Activated CD8-positive, alpha-beta memory T cell treated with anti-CD3 and anti-CD28 coated beads for 1 hour (primary cell): ENCODE measurements at regions not wholly inside any gene's neighbourhood (a gene's known extent, or its start where the extent isn't known, plus 50 kb on each side); places are given as distances from the start of the nearest gene placed in this dataset.
"Not testable (repeated sequence)": the region's sequence is repeated elsewhere in the genome, so short reads cannot be mapped to it uniquely, and the experiment has no call there.

Experiments
- DNase-seq, 2 donors: peaks; one replicate each; pipeline ENCODE4 v3.0.0-alpha.2; 2020; ENCODE audit warnings: low read depth in 1 of 2; ENCODE audit errors: extremely low read depth in 1 of 2

- no peak for DNase-seq
Observed at GRCh38 chr1:82807563-82807962, 1006.8 kb downstream of the ADGRL2 start.

GRCh38 chr1:82806133-82806532, 1005.4 kb downstream of the ADGRL2 start:
- no peak for DNase-seq

- no peak for DNase-seq
Observed at GRCh38 chr1:82801176-82801575, 1000.4 kb downstream of the ADGRL2 start.

- no peak for DNase-seq
Observed at GRCh38 chr1:82800721-82801120, 1000.0 kb downstream of the ADGRL2 start.

- DNase-seq, result no peak
Observed at GRCh38 chr1:82799261-82799660, 998.5 kb downstream of the ADGRL2 start.

- no peak for DNase-seq
Observed at GRCh38 chr1:82795508-82796149, 994.9 kb downstream of the ADGRL2 start.

DNA sequence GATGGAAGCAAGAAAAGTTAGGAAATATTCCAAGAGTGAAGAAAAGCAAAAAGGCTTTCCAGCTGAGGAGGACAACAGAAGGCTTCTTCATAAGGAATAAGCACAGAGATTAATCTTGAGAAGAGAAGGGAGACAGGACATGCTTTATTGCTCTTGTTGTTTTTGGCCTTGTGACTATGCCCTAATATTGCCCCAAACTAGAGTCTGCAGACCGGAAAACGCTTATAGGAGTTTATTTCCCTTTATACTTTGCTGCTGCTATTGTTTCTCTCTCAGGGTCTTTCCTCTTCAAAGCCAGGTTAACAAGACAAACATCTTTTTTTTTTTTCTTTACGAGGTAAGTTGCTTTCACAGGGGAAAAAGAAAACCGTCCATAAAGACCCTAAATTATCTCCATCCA, 991.4 kb downstream of the ADGRL2 start:
- DNase-seq, result no peak

DNA sequence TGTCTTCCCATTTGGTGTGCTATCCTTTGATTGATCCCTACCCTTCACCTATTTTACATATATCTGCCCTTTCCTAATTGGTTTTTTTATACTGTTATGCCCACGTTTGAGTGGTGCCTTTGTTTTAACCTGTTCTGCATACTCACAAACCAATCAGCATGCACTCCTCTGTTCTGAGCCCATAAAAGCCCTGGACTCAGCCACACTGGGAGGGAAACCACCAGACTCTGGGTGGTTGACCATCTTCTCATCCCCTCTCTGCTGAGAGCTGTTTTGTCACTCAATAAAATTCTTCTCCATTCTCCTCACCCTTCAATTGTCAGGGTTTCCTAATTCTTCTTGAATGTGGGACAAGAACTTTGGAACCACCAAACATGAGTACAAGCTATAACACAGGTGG, 989.8 kb downstream of the ADGRL2 start:
- DNase-seq, result no peak

- no peak for DNase-seq
Observed at GRCh38 chr1:82788660-82789059, 987.9 kb downstream of the ADGRL2 start.

DNA sequence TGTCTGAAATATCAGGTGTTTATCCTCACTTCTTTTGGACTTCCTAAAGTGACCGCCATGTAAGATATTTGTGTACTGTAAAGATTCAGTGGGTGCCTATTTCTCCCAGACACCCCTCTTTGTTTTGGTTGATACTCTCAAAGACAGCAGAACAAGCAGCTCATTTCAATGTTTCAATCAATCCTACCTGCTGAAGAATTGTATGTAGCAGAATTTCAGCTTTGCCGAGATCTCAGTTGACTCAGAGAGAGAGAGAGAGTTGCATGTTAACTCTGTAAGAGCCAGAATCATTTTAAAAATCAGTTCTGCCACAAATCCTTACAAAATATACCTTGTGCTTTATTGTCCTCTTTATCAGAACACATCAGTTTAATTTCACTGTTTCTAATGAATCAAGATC, 987.3 kb downstream of the ADGRL2 start:
- DNase-seq, result no peak

DNA sequence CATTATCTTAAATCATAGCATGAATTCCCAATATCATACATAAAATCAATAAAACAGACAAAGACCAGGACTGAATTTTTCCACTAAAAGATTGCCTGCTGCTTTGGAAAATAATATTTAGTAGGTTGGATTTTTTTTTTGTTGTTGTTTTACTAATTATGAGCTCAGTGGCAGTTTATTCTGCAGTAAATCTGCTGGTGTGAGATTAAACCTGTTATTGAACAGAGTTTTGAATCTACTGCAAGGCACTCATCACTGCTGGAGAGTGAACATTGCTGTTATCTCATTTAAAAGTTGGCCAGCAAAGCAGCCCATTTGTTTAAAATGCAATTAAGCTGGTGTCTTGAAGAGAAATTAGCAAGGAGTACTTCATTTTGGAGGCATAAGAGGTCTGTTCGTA, 986.1 kb downstream of the ADGRL2 start:
- DNase-seq, result no peak

- DNase-seq, result no peak
Observed at GRCh38 chr1:82785268-82785790, 984.6 kb downstream of the ADGRL2 start.

DNA sequence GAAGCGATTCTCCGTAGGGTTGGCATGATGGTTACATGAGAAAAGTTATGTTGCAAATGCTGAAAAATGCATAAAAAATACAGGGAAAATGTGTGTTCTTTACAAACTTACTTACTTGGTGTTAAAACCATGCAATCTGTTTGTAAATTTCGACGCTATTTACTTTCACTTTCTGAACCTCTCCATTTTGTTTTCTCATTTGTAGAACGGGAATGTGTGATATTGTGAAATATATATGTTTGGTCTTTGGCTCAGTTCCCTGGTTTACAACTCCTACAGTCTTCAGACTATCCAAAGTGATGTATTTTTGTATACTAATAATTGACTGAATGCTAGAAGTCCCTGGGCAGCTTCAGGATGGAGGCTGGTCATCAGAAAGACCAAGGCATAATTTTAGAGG, 982.3 kb downstream of the ADGRL2 start:
- DNase-seq, result no peak

- no peak for DNase-seq
Observed at GRCh38 chr1:82782599-82782998, 981.9 kb downstream of the ADGRL2 start.

DNA sequence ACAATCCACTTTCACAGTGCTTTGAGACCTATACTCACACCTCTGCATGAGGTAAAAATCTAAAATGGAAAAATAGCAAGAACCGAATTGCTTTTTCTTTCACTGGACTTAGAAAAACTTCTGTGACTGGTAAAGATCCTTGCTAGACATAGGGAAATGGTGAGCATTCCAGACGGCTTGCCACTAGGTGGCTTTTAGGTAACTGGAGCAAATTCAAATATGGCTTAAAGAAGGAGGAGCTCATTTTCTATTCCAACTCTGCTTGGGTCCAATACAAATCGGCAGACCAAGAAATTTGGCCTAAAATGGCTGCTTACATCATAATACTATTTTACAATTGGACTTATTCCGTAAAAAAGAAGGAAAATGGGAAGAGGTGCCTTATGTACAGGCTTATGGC, 977.9 kb downstream of the ADGRL2 start:
- no peak for DNase-seq

GRCh38 chr1:82777240-82777639, 976.5 kb downstream of the ADGRL2 start:
- DNase-seq, result no peak

DNA sequence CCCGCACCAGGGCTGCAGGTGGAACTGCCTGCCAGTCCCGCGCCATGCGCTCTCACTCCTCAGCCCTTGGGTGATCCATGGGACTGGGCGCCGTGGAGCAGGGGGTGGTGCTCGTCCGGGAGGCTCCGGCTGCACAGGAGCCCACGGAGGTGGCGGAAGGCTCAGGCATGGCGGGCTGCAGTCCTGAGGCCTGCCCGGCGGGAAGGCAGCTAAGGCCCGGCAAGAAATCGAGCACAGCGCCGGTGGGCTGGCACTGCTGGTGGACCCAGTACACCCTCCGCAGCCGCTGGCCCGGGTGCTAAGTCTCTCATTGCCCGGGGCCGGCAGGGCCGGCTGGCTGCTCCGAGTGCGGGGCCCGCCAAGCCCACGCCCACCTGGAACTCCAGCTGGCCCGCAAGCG, 976.0 kb downstream of the ADGRL2 start:
- DNase-seq, result not testable (repeated sequence)

DNA sequence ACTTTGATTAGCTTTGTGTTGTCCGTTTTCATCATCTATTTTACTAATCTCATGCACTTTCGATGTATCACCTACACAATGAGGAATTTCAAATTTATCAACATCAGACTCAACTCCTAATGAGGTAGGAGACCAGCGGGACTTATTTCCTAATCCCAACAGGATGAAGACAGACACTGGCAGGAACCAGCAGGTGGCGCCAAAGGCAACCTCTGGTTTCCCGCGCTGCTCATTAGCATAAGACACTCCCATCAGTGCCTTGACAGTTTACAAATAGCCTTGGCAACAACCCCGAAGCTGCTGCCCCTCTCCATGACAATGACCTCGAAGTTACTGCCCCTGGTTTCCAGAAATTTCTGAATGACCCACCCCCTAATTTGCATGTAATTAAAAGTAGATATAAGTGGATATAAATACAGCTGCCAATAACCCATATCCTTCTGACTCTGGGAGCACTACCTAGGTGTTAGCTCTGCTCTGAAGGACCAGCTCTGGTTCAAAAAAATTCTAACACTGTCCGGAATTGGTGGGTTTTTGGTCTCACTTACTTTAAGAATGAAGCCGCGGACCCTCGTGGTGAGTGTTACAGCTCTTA, 974.8 kb downstream of the ADGRL2 start:
- no peak for DNase-seq

GRCh38 chr1:82762829-82763532, 962.2 kb downstream of the ADGRL2 start:
- DNase-seq, result no peak

- no peak for DNase-seq
Observed at GRCh38 chr1:82759035-82759434, 958.3 kb downstream of the ADGRL2 start.

GRCh38 chr1:82755671-82756070, 954.9 kb downstream of the ADGRL2 start:
- no peak for DNase-seq

- no peak for DNase-seq
Observed at GRCh38 chr1:82755191-82755590, 954.5 kb downstream of the ADGRL2 start.
